ENCODE measurements at regions not wholly inside any gene's neighbourhood (a gene's known extent, or its start where the extent isn't known, plus 50 kb on each side); places are given as distances from the start of the nearest gene placed in this dataset.
"Not testable (repeated sequence)": the region's sequence is repeated elsewhere in the genome, so short reads cannot be mapped to it uniquely, and the experiment has no call there.

DNA sequence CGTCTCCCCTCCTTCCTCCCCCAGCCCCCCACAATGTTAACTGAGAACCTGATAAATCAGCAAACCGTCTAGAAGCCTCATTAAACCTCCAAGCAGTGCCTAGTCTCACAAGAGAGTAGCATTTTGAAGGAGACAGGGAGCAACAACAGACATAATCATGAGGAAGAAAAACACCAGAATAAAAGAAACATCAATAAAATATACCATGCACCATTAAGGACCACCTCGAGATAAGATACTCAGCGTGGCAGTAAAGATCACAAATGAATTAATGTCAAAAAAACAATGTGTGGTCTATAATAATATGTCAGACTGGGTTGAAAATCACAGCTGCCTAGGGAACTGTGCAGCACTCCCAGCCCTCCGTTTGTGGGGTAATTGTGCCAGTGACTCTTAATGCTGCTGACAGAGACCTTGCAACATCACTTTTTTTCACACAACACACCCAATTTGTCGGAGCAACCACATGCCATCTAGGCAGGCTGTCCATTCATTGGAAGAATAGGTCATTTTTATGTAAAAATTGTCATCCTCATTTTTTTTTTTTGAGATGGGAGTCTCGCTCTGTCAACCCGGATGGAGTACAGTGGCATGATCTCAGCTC lies 450.8 kb upstream of the WWC1 start:
- no peak for DNase-seq

GRCh38 chr5:167843881-167844572 lies 447.4 kb upstream of the WWC1 start:
- no peak for DNase-seq

DNA sequence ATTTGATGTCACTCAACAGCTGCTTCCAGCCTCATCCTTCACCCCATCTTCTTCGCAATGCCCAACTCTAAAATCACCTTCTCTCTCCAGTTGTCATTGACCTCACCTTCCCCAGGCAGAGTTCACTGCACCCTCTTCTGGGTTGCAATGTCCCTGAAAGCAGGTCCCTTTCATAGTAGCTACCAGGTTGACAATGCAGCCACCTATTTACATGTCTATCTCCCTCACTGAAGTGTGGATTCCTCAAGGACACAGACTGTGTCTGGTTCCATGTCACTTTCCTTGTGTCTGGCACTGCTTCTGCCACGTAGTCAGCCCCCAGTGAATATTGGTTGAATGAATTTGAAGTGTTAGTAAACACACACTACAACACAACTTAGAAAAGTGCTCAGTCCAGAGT lies 445.5 kb upstream of the WWC1 start:
- no peak for DNase-seq

DNA sequence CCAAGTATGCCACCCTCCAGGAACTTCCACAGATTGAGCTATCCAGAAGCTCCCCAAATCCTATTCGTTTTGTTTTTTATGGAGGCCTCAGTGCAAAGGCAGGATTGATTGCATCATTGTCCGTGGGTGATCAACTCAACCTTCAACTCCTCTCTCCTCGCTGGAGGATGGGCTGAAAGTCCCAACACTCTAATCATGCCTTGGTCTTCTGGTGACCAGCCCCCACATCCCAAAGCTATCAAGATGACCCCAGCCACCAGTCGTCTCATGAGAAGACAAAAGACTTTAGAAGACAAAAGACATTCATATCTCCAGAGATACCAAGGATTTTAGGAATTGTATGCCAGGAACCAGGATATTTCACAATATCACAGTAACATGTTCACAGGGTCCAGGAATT lies 441.6 kb upstream of the WWC1 start:
- DNase-seq, result no peak

DNA sequence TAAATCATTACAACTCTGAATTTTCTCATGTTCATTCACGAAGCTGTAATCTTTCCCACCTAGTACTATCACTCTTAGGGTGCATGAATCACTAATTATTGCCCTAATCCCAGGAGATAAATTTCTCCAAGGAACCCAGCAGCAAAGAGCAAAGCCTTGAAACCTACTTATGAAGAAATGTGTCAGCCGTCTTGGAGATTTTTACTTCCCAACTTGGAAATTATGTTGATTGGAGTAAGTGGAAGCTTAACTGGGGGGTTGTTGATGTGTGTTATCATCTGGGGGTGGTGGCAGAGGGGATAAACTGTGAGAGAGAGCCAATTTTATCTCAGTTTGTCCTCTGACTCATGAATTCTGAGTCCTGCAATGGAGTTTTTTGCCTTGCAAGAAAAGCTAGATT lies 440.5 kb upstream of the WWC1 start:
- DNase-seq, result no peak

GRCh38 chr5:167851416-167851815 lies 440.0 kb upstream of the WWC1 start:
- no peak for DNase-seq

GRCh38 chr5:167852515-167852914 lies 438.9 kb upstream of the WWC1 start:
- no peak for DNase-seq

DNA sequence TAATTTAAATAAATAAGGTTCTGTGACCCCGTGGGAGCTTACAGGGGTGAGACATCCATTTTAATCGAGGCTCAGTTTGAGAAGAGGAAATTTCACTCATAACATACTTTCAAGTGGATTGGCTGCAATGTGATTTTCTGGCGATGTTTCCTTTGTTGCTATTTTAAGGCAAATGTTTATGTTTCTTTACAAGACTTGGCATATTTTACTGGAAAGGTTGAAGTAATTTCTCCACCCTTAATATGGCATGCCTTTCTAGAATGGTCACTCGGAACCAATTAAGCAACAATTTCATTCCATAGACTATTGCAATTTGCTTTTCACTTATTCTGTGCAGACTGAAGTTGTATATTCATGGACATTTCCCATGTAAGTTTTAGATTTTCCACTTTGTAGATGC lies 438.0 kb upstream of the WWC1 start:
- DNase-seq, result no peak

- no peak for DNase-seq
These were observed 435.6 kb upstream of the WWC1 start for GRCh38 chr5:167855818-167856217.

GRCh38 chr5:167857321-167857720 lies 434.1 kb upstream of the WWC1 start:
- DNase-seq, result no peak

DNA sequence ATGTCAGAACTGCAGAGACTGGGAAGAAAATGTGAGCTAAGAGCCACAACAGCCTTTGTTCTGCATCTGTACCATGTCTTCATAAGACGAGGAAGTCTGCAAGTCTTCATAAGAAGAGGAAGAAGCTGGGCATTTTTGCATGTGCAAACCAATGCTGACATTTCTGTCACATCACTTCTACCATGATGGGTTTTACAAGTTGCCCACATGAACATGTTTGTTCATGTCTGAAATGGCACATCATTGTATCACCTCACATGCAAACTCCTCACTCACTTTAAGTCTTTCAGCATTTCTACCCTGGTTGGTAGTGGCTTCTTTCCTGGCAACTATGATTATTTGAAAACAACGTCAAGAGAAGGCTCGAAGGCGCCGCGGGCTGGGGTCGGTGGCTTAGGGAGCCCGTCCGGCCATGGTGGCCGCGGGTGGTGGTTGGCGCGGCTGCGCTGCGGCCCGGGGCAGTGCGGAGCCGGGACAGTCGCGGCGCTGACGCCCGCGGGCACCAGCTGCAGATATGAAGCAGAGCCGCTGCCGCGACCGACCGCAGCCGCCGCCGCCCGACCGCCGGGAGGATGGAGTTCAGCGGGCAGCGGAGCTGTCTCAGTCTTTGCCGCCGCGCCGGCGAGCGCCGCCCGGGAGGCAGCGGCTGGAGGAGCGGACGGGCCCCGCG lies 433.1 kb upstream of the WWC1 start:
- not testable (repeated sequence) for DNase-seq

DNA sequence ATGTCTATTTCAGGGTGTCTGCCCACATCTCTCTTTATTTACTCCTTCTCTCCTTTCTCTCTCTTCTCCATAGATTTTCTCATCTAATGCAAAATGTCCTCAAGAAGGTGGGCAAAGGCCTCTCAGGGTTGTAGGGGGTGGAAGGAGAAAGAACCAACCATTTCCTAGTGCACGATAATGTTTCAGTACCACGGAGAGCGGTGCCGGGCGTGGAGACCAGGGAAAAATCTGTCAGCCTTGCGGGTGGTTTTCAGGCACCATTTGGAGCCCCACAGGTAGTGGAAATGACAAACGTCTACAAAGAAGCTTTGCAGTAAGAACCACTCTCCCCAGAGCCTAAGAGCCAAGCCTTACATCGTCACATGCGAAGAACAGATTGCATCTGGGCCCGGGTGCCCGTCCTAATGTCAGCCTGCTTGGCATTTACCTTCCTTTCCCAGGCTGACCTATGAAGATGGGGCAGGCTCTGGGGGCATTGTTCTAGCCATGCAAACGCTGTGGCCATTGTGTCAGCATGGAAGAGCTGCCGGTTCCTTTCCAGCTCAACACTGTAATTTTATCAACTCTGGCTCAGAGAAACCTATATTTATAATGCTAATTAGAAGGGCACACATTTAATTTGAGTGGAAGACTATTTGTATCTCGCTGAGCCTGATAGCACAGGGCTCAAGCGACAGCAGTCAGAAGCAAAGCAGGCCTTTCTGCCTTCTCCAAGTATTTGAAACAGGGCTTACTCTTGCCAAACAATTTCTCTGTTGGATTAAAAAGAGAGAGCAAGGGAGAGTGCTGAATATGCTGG lies 430.1 kb upstream of the WWC1 start:
- no peak for DNase-seq

- no peak for DNase-seq
These were observed 429.5 kb upstream of the WWC1 start for GRCh38 chr5:167861928-167862426.

- DNase-seq, result no peak
These were observed 427.6 kb upstream of the WWC1 start for GRCh38 chr5:167863883-167864282.

DNA sequence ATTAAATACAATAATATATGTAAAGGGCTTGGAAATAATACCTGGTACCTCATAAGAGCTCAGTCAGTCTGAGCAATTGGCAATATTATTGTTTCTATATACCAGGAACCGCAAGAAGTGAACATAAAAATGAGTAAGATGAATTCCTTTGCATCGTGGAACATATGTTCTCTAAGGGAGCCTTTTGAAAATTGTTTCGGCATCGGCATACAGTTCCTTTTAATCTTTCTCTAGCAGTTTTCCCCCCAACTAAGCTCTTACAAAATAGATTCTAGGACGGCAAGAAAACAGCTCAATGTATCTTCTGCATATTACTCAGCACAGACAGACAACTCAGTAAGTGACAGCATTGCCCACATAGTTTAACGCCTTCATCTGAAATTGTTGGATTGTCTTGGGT lies 426.6 kb upstream of the WWC1 start:
- DNase-seq, result no peak

- no peak for DNase-seq
These were observed 424.6 kb upstream of the WWC1 start for GRCh38 chr5:167866797-167867196.

DNA sequence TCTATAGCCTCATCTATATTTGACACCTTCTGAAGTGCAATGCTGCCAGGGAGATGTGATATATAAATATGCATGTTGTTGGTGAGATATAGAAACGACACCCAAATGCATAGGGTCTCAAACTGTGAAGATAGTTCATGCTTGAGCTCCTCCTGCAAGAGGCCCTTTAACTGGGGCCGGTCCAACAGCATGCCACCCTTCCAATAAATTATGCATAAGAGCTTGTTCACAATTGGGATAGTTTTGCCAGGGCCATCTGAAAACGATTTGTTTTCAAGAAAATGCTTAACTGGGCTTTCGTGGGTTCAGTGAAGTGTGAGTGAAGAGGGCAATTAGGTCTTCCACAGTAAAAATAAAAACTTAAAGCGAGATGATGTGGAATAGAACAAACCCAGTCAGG lies 424.2 kb upstream of the WWC1 start:
- no peak for DNase-seq

GRCh38 chr5:167869125-167869524 lies 422.3 kb upstream of the WWC1 start:
- DNase-seq, result no peak

GRCh38 chr5:167870055-167870454 lies 421.4 kb upstream of the WWC1 start:
- no peak for DNase-seq

GRCh38 chr5:167871091-167871490 lies 420.4 kb upstream of the WWC1 start:
- DNase-seq, result no peak

DNA sequence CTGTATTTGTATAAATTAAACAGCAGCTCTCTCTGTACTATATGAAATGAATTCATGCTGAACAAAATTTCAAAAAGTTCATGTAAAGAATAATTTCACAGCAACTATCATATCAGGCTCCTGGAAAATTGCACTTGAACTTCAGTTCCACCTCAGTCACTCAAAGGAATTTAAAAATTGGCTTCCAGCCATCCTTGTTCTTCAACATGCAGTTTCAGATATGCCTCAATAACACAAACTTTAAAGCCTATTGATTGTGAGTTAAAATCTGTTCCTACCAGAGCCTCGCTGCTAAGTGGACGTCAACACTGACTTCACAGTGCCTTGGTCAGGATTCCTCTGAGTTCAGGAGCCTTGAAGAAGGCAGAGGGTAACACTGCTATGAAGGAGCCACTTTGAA lies 418.7 kb upstream of the WWC1 start:
- no peak for DNase-seq

DNA sequence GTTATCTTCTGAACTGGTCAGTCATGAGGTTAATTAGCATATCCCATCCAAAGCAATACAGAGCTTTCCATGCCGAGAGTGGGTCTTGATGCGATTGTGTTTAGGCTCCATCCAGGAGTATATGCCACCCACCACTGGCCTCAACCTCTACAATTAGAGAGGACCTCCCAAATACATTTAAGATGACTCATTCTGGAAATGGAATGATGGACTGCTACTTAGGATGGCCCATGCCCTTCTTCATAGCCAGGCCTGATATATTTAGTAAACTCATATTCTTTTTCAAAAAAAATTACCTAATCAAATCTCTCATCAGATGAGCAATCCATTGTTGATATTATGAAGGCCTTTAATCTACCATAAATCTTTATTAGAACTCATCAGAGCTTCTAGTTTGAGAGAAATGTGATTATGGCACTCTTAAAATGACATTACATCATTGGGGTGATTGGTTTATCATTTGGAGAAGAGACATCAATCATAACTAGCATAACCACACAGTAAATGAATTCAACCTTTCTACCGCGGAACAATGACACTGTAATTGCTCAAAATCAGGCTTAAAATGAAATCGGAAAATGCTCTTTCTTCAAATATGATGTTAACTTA lies 414.2 kb upstream of the WWC1 start:
- DNase-seq, result no peak

DNA sequence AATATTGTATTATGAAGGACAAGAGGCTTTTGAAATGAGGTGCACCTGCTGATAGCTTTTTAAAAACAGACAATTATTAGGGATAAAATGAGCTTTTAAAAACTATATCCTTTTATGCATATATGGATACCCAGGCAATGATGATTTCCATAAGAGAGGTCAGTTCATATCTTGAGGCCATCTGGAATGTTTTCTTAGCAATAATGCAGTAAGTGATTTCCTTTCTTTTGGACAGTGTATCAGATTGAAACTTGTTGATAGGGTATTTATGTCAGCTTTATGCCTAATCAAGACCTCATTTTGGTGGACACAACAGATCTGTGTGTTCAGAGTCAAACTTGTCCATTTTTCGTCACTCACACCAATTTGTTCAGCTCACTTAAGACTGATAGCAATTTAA lies 413.5 kb upstream of the WWC1 start:
- no peak for DNase-seq
